HCT116 (cell line): ENCODE measurements at regions not wholly inside any gene's neighbourhood (a gene's known extent, or its start where the extent isn't known, plus 50 kb on each side); places are given as distances from the start of the nearest gene placed in this dataset.

ENCODE experiments used
- ATAC-seq: fragments of 200-7000 bp; cut with Tn5 transposase; 2 replicates; pipeline ENCODE4 v1.9.1; 2020; ENCODE audit warnings: mild to moderate bottlenecking, moderate library complexity
- BruUV-seq: library from RNA; stranded (reverse); fragments of 400-500 nt; replicated peaks from 2 replicates; lab custom pipeline; 2021; lab: Mats Ljungman, UMichigan
- CTCF ChIA-PET: fragments of 300-600 bp; sonication (Branson Sonifier 250); formaldehyde crosslinking; loops from one replicate; lab custom pipeline; 2021; ENCODE audit warnings: antibody characterized with exemption; lab: Charles Lee
- POLR2A ChIA-PET: fragments of 300-600, 350-600 bp; sonication (Branson Sonifier 250); formaldehyde crosslinking; loops from one replicate; lab custom pipeline; 2021; ENCODE audit warnings: antibody characterized with exemption; lab: Charles Lee
- RAD21 ChIA-PET, 2 experiments: fragments of 300-600 bp; sonication (Branson Sonifier 250); formaldehyde crosslinking; loops; one replicate each; lab custom pipeline; 2023; ENCODE audit warnings: low total read pairs in 2 of 2; ENCODE audit not compliant: uncharacterized antibody in 2 of 2, unreplicated experiment in 2 of 2, low non-redundant PET in 1 of 2; lab: Charles Lee
- DNase-seq: peaks from one replicate; pipeline ENCODE4 v3.0.0-alpha.2; 2010; ENCODE audit warnings: low read depth, low spot score
- H2AFZ ChIP-seq: fragments of 200-600 bp; shearing (Covaris generic), sonication (generic); 2 replicates; pipeline ENCODE4 v1.6.1; 2017; ENCODE audit warnings: low read depth, mixed run types, mixed read lengths, antibody characterized with exemption, low read length; ENCODE audit not compliant: poor library complexity, severe bottlenecking
- H3K27ac ChIP-seq: 2 replicates; pipeline ENCODE4 v1.5.1; 2012; ENCODE audit warnings: low read depth, low read length
- H3K27me3 ChIP-seq: fragments of 200-600 bp; sonication (generic); 2 replicates; pipeline ENCODE4 v1.6.1; 2016; ENCODE audit warnings: mixed run types, low read length, mixed read lengths; ENCODE audit not compliant: insufficient read depth
- H3K36me3 ChIP-seq, 2 experiments: fragments of 200-500 bp in 1 of 2; fragments of 200-600 bp in 1 of 2; sonication (Bioruptor generic) in 1 of 2; sonication (generic) in 1 of 2; 2 replicates each; pipeline versions ENCODE4 v1.5.1 to v1.6.1; 2014 to 2016; ENCODE audit warnings: low read length in 2 of 2, inconsistent platforms in 1 of 2, mixed read lengths in 1 of 2, mixed run types in 1 of 2; ENCODE audit not compliant: insufficient read depth in 2 of 2, control insufficient read depth in 1 of 2
- H3K4me1 ChIP-seq, 2 experiments: fragments of 200-600 bp in 1 of 2; sonication (generic) in 1 of 2; 2 replicates each; pipeline versions ENCODE4 v1.5.1 to v1.6.1; 2012 to 2017; ENCODE audit warnings: low read length in 2 of 2, inconsistent platforms in 1 of 2, mild to moderate bottlenecking in 1 of 2, mixed read lengths in 1 of 2, mixed run types in 1 of 2, moderate library complexity in 1 of 2; ENCODE audit not compliant: insufficient read depth in 2 of 2, control insufficient read depth in 1 of 2
- H3K4me2 ChIP-seq: fragments of 200-600 bp; sonication (generic); 2 replicates; pipeline ENCODE4 v1.6.1; 2017; ENCODE audit warnings: mixed run types, low read length, mixed read lengths
- H3K4me3 ChIP-seq, 2 experiments: fragments of 200-600 bp in 1 of 2; sonication (generic) in 1 of 2; replicated peaks in 1 of 2; 2 replicates each; pipeline ENCODE4 v1.5.1; 2011 to 2016; ENCODE audit warnings: low read length in 2 of 2, control low read depth in 1 of 2, low read depth in 1 of 2, mild to moderate bottlenecking in 1 of 2, mixed read lengths in 1 of 2, mixed run types in 1 of 2
- H3K79me2 ChIP-seq: fragments of 200-600 bp; sonication (generic); 2 replicates; pipeline ENCODE4 v1.6.1; 2017; ENCODE audit warnings: mild to moderate bottlenecking, mixed run types, low read length, moderate library complexity, mixed read lengths; ENCODE audit not compliant: insufficient read depth
- H3K9ac ChIP-seq: fragments of 200-600 bp; sonication (generic); 2 replicates; pipeline ENCODE4 v1.6.1; 2016; ENCODE audit warnings: low read length, mixed read lengths
- H3K9me2 ChIP-seq: fragments of 200-600 bp; sonication (generic), shearing (Covaris generic); 2 replicates; pipeline ENCODE4 v1.6.1; 2017; ENCODE audit warnings: mixed run types, mild to moderate bottlenecking, moderate library complexity; ENCODE audit not compliant: insufficient read depth
- H3K9me3 ChIP-seq, 2 experiments: fragments of 200-500 bp in 1 of 2; fragments of 200-600 bp in 1 of 2; sonication (Bioruptor generic) in 1 of 2; sonication (generic) in 1 of 2; 2 replicates each; pipeline ENCODE4 v1.6.1; 2014 to 2017; ENCODE audit warnings: low read length in 2 of 2, mixed read lengths in 2 of 2, inconsistent platforms in 1 of 2, low read depth in 1 of 2, mild to moderate bottlenecking in 1 of 2, mixed run types in 1 of 2, moderate library complexity in 1 of 2; ENCODE audit not compliant: control insufficient read depth in 1 of 2, insufficient read depth in 1 of 2
- H4K20me1 ChIP-seq: fragments of 200-600 bp; sonication (generic), shearing (Covaris generic); 2 replicates; pipeline ENCODE4 v1.6.1; 2017; ENCODE audit warnings: mixed run types, mild to moderate bottlenecking, moderate library complexity; ENCODE audit not compliant: insufficient read depth
- EGR1 ChIP-seq: IDR thresholded peaks from 2 replicates; pipeline ENCODE4 v1.6.1; 2012; ENCODE audit warnings: low read depth
- POLR2A ChIP-seq: IDR thresholded peaks from 2 replicates; pipeline ENCODE4 v1.7.0; 2011; ENCODE audit warnings: borderline replicate concordance; ENCODE audit not compliant: insufficient read depth, insufficient read length; ENCODE audit errors: extremely low read depth
- POLR2AphosphoS5 ChIP-seq: IDR thresholded peaks from 2 replicates; pipeline ENCODE4 v1.6.1; 2011; ENCODE audit warnings: mild to moderate bottlenecking, low read depth, low read length, moderate library complexity
- SP1 ChIP-seq: IDR thresholded peaks from 2 replicates; pipeline ENCODE4 v1.6.1; 2012; ENCODE audit warnings: low read depth
- TCF7L2 ChIP-seq: IDR thresholded peaks from 2 replicates; pipeline ENCODE4 v1.7.0; 2011; ENCODE audit warnings: borderline replicate concordance, inconsistent platforms; ENCODE audit not compliant: insufficient read depth, insufficient read length; ENCODE audit errors: extremely low read depth
- ZFX ChIP-seq: fragments of 450-650 bp; IDR thresholded peaks from 2 replicates; pipeline ENCODE4 v1.6.1; 2017
- intact Hi-C: fragments of 100-400 bp; cut with micrococcal nuclease; formaldehyde crosslinking; loops from 2 replicates; pipeline ENCODE4 v1.10.0; 2022
- TF ChIP-seq, protein P1 (sequence below), 3 experiments: fragments of 200-600 bp in 1 of 3; sonication (generic) in 1 of 3; IDR thresholded peaks in 2 of 3; conservative IDR thresholded peaks in 1 of 3; 2 replicates each; pipeline ENCODE4 v1.5.1; 2012 to 2017; ENCODE audit warnings: low read depth in 2 of 3, low read length in 2 of 3, antibody characterized with exemption in 1 of 3, borderline replicate concordance in 1 of 3, control low read depth in 1 of 3, mild to moderate bottlenecking in 1 of 3, mixed read lengths in 1 of 3, mixed run types in 1 of 3, moderate library complexity in 1 of 3; ENCODE audit not compliant: insufficient read depth in 1 of 3
- TF ChIP-seq, protein P2 (sequence below): IDR thresholded peaks from 2 replicates; pipeline ENCODE4 v1.6.1; 2011; ENCODE audit warnings: mild to moderate bottlenecking, low read length, moderate library complexity; ENCODE audit not compliant: insufficient replicate concordance; ENCODE audit errors: extremely low read depth
- TF ChIP-seq, protein P3 (sequence below): IDR thresholded peaks from 2 replicates; pipeline ENCODE4 v1.6.1; 2012

DNA sequence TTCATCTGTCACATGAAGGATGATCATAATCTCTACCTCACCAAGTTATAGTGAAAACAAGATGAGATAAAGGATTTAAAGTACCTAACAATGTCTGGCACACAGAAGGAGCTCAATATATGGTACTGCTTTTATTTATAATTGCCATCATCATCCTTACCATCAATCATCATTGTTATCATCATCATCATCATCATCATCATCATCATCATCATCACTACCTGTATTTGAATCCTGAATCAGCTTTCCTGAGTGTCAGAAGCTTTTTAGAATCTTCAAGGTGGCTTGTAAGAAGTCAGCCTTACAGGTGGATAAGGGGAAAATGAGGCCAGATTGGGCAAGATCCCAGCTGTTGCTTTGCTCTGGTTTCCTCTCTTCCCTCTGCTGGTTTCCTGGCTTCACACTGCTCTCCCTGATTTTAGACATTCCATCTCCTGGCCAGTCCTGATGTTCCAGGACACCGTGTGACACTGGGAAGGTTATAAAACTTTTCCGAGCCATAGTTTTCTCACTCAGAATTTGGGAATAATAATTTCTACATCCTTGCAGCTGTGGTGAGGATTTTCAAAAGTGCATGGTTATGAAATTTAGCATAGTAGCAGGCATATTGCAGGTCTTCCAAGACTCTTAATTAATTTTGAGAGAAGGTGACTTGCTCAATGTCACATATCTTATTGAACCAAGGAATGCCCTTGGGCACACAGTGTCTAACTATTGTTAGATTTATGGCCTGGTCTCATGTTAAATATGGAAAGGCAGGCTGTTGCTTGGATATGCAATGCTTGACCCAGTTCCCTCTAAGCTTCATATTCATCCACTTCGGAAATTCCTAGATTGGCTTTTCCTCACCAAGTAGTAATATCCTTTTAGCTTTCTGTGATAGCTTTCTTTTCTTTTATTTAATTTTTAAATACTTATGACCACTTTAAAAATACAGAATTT, 160.7 kb downstream of the TMEM38B start:
- H3K27me3 ChIP-seq = no peaks in the 10 kb centered on the region
- ChIA-PET POLR2A (no interaction called here), CTCF (no interaction called here), RAD21 (no interaction called here)
- no peaks in the 10 kb centered on the region for H3K9me3 ChIP-seq
- no peaks in the 10 kb centered on the region for H3K36me3 ChIP-seq
- H3K4me3 ChIP-seq = no peak overlapping the region
- BruUV-seq = no TSS peak
- no peaks in the 10 kb centered on the region for H3K9me2 ChIP-seq
- ATAC-seq (no peak), DNase-seq (no peak)
- TF ChIP-seq, protein P1, sequence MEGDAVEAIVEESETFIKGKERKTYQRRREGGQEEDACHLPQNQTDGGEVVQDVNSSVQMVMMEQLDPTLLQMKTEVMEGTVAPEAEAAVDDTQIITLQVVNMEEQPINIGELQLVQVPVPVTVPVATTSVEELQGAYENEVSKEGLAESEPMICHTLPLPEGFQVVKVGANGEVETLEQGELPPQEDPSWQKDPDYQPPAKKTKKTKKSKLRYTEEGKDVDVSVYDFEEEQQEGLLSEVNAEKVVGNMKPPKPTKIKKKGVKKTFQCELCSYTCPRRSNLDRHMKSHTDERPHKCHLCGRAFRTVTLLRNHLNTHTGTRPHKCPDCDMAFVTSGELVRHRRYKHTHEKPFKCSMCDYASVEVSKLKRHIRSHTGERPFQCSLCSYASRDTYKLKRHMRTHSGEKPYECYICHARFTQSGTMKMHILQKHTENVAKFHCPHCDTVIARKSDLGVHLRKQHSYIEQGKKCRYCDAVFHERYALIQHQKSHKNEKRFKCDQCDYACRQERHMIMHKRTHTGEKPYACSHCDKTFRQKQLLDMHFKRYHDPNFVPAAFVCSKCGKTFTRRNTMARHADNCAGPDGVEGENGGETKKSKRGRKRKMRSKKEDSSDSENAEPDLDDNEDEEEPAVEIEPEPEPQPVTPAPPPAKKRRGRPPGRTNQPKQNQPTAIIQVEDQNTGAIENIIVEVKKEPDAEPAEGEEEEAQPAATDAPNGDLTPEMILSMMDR (IDR thresholded peaks at IDR 0.05 in 2 of 3, conservative IDR thresholded peaks at IDR 0.05 in 1 of 3; ENCODE audit: borderline replicate concordance in 1 of 3, insufficient read depth in 1 of 3, low read depth in 2 of 3, low read length in 2 of 3) = no peak
- TF ChIP-seq EGR1 (no peak), ZFX (no peak), TCF7L2 (no peak)
- H3K27ac ChIP-seq = no peak overlapping the region
- H3K4me2 ChIP-seq = no peak overlapping the region
- H3K9ac ChIP-seq = no peak overlapping the region
- no peaks in the 10 kb centered on the region for H3K4me1 ChIP-seq
- H4K20me1 ChIP-seq = no peaks in the 10 kb centered on the region
- no peak overlapping the region for H2AFZ ChIP-seq
- no peaks in the 10 kb centered on the region for H3K79me2 ChIP-seq
- intact Hi-C loops = no loop called here

DNA sequence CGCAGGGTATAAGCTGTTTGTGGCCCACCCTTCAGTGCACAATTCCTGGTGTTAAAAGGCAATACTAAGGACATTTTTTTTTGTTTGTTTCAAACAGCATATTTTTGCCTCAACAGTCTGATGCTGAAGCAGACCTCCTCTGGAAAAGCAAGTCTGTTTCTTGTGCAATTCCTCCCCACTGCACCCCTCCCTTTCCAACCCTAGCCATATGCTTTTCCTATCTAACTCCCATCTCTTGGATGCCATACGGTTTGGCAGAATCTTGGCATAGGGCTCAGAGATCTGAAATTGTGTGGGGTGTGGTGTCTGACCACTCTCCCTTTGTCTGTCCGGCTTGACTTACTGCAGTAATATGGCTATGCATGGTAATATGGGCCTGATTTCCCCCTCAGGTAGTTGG, 161.6 kb downstream of the TMEM38B start:
- Histone ChIP-seq H3K4me2 (no peak overlapping the region), H3K27ac (no peak overlapping the region), H3K4me3 (no peak overlapping the region), H4K20me1 (no peaks in the 10 kb centered on the region), H3K9me2 (no peaks in the 10 kb centered on the region), H3K9me3 (no peaks in the 10 kb centered on the region), H3K79me2 (no peaks in the 10 kb centered on the region), H3K4me1 (no peaks in the 10 kb centered on the region), H3K36me3 (no peaks in the 10 kb centered on the region), H3K27me3 (no peaks in the 10 kb centered on the region), H3K9ac (no peak overlapping the region), H2AFZ (no peak overlapping the region)
- POLR2A ChIA-PET = no interaction called here
- BruUV-seq = no TSS peak
- intact Hi-C loops = no loop called here
- no peak for ATAC-seq
- CTCF ChIA-PET = no interaction called here
- DNase-seq = no peak
- RAD21 ChIA-PET = no interaction called here
- no peak for TF ChIP-seq POLR2A
- TF ChIP-seq, protein P2, sequence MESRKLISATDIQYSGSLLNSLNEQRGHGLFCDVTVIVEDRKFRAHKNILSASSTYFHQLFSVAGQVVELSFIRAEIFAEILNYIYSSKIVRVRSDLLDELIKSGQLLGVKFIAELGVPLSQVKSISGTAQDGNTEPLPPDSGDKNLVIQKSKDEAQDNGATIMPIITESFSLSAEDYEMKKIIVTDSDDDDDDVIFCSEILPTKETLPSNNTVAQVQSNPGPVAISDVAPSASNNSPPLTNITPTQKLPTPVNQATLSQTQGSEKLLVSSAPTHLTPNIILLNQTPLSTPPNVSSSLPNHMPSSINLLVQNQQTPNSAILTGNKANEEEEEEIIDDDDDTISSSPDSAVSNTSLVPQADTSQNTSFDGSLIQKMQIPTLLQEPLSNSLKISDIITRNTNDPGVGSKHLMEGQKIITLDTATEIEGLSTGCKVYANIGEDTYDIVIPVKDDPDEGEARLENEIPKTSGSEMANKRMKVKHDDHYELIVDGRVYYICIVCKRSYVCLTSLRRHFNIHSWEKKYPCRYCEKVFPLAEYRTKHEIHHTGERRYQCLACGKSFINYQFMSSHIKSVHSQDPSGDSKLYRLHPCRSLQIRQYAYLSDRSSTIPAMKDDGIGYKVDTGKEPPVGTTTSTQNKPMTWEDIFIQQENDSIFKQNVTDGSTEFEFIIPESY = no peak
- no peak for TF ChIP-seq POLR2AphosphoS5
- no peak for TF ChIP-seq SP1
- TF ChIP-seq, protein P3, sequence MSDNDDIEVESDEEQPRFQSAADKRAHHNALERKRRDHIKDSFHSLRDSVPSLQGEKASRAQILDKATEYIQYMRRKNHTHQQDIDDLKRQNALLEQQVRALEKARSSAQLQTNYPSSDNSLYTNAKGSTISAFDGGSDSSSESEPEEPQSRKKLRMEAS = no peak
- TF ChIP-seq EGR1 = no peak
- TF ChIP-seq TCF7L2 = no peak
